Mucosa of rectum (tissue), 2 donors: ENCODE measurements at regions not wholly inside any gene's neighbourhood (a gene's known extent, or its start where the extent isn't known, plus 50 kb on each side); places are given as distances from the start of the nearest gene placed in this dataset.

ENCODE experiments used
- H3K27ac ChIP-seq, 2 donors: one replicate each; pipeline ENCODE4 v1.7.0; 2013; ENCODE audit warnings: inconsistent platforms in 2 of 2, low read depth in 2 of 2, low read length in 2 of 2
- H3K27me3 ChIP-seq, 2 donors: one replicate each; pipeline ENCODE4 v1.7.0; 2013; ENCODE audit warnings: low read length in 2 of 2; ENCODE audit not compliant: control insufficient read depth in 2 of 2, insufficient read depth in 2 of 2
- H3K36me3 ChIP-seq, 2 donors: one replicate each; pipeline ENCODE4 v1.7.0; 2013; ENCODE audit warnings: low read length in 2 of 2; ENCODE audit not compliant: control insufficient read depth in 2 of 2, insufficient read depth in 2 of 2
- H3K4me1 ChIP-seq, 2 donors: one replicate each; pipeline ENCODE4 v1.7.0; 2013; ENCODE audit warnings: low read length in 2 of 2, mild to moderate bottlenecking in 1 of 2; ENCODE audit not compliant: control insufficient read depth in 2 of 2, insufficient read depth in 2 of 2
- H3K4me3 ChIP-seq, 2 donors: one replicate each; pipeline ENCODE4 v1.7.0; 2013; ENCODE audit warnings: low read length in 2 of 2
- H3K9ac ChIP-seq, 2 donors: one replicate each; pipeline ENCODE4 v1.7.0; 2013; ENCODE audit warnings: low read length in 2 of 2, low read depth in 1 of 2, mild to moderate bottlenecking in 1 of 2
- H3K9me3 ChIP-seq, 2 donors: one replicate each; pipeline ENCODE4 v1.7.0; 2013; ENCODE audit warnings: low read length in 2 of 2; ENCODE audit not compliant: control insufficient read depth in 2 of 2
- donor health status: healthy.
- donor health status: Normal muscosa, but diverticular disease.

DNA sequence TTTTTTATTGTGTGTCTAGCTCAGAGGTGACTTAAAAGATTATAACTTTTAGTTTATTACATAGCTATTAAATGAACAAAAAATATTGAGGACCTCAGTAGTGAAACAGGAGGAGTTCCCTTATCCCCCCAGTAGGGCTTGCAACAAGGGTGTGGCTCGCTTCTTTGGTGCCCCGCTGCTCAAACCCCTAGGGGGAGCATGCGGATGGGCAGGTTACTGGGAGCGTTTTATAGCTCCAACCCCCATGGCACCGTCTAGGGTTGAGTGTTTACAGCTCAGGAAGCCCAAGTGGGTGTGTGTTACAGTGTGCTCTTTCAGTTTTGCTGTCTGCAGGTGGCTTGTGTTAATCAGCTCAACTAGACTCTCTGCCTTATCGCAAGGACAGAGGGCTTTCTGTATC, 1513.7 kb downstream of the GRIK2 start:
- Histone ChIP-seq H3K27ac (no peak overlapping the region), H3K4me3 (no peak overlapping the region), H3K9ac (no peak overlapping the region), H3K4me1 (no peaks in the 10 kb centered on the region), H3K9me3 (no peaks in the 10 kb centered on the region), H3K27me3 (no peaks in the 10 kb centered on the region), H3K36me3 (no peaks in the 10 kb centered on the region)

DNA sequence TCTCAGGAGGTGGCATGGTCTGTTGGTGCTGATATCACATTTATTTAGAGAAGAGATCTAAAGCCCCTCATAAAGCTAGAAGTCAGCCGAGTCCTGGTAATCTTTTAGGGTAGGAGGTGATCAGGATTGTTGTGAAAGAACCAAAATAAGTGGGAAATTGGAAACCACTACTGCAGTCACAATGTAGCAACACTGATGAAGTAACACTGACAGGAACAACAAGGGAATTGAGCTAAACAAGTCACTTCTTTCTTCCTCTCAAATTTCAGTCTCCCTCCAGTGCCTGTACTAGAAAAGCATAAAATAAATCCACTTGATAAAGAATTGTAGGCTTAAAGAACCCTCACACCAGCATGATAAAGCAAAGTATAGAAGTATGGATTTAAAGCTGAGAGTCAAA, 1509.0 kb downstream of the GRIK2 start:
- H3K9ac ChIP-seq: no peak overlapping the region
- no peaks in the 10 kb centered on the region for H3K36me3 ChIP-seq
- no peak overlapping the region for H3K4me3 ChIP-seq
- no peaks in the 10 kb centered on the region for H3K27me3 ChIP-seq
- H3K4me1 ChIP-seq: no peaks in the 10 kb centered on the region
- no peak overlapping the region for H3K27ac ChIP-seq
- no peaks in the 10 kb centered on the region for H3K9me3 ChIP-seq

DNA sequence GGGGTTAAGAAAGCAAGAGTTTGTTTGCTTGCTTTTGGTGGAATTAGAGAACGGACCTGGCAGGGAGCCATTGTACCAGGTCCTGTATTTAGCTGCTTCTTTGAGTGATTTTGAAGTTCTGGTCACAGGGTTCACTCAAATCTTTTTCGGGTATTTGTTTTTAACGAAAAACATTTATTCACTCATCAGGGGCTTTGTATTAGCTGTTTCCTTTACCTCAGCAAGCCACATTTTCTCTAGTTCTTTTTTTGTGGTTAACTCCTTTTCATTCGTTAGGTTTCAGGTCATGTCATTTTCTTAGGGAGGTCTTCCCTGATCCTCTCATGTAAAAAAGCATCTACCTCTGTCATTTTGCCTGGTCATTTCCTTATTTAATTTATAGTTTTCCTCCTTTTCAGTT, 1502.2 kb downstream of the GRIK2 start:
- H3K4me1 ChIP-seq: no peaks in the 10 kb centered on the region
- no peak overlapping the region for H3K27ac ChIP-seq
- no peaks in the 10 kb centered on the region for H3K36me3 ChIP-seq
- H3K9me3 ChIP-seq: no peaks in the 10 kb centered on the region
- H3K9ac ChIP-seq: no peak overlapping the region
- H3K4me3 ChIP-seq: no peak overlapping the region
- no peaks in the 10 kb centered on the region for H3K27me3 ChIP-seq

DNA sequence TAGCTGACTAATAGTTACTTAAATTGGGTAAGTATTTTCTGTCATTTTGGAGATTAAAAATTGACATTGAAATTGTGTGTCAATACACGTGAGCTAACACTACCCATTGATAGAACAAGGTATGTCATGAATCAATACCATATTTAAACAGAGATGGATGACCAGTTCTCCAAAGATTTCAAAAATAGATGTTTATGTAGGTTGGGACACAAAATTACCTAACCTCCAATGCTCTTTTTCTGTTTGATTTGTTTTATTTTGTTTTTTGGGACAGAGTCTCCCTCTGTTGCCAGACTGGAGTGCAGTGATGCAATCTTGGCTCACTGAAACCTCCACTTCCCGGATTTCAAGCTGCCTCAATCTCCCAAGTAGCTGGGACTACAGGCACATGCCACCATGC, 1491.7 kb downstream of the GRIK2 start:
- Histone ChIP-seq H3K27me3 (no peaks in the 10 kb centered on the region), H3K9me3 (no peaks in the 10 kb centered on the region), H3K4me1 (no peaks in the 10 kb centered on the region), H3K4me3 (no peak overlapping the region), H3K27ac (no peak overlapping the region), H3K36me3 (no peaks in the 10 kb centered on the region), H3K9ac (no peak overlapping the region)

DNA sequence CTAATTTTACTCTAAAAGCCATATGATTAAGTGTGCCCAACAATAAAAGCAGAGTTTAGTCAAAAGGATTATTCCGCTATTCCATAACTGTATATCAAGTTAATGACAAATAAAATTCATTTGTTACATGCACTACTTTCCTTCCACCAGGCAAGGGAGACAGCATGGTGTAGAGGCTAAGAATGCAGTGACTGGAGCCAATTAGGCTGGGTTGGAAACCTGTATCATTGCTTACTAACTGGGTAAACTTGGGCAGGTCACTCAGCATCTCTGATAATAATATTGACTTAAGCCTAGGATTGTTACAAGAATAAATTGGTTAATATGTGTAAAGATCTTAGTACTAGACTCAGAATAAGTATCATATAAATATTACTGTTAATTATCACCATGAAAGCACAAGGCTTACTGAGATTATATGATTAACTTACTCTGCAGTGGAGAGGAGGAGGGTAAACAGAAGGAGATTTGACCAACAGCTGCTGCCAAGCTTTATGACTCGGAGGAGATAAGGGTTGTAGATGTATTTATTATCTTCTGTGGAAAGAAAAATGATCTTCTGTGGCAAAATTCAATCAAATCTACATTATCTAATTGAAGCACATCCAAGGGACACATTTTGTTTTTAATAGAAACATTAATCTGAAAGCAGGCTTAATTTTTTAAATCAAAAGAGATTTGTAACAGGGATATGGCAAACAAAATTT, 1459.9 kb downstream of the GRIK2 start:
- Histone ChIP-seq H3K4me1 (no peaks in the 10 kb centered on the region), H3K27me3 (no peaks in the 10 kb centered on the region), H3K9ac (no peak overlapping the region), H3K9me3 (no peaks in the 10 kb centered on the region), H3K27ac (no peak overlapping the region), H3K36me3 (no peaks in the 10 kb centered on the region), H3K4me3 (no peak overlapping the region)

DNA sequence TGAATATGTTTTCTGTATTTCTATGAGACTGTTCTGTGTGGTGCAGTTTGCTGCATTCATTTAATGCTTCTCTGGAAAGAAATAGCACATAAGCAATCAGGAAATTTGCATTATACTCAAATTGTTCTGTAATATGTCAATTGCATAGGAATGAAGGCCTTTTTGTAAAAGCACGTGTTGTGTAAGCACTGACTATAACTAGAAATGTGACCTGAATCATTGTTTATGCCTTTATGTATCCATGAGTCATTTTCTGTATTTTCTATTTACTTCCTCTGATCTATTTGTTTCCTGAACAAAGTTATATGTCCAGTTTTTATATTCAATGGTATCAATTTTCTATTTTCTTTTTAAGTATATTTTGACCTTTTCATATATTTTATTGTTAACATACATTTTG, 1455.3 kb downstream of the GRIK2 start:
- no peaks in the 10 kb centered on the region for H3K27me3 ChIP-seq
- H3K9me3 ChIP-seq: no peaks in the 10 kb centered on the region
- no peaks in the 10 kb centered on the region for H3K36me3 ChIP-seq
- H3K4me3 ChIP-seq: no peak overlapping the region
- H3K4me1 ChIP-seq: no peaks in the 10 kb centered on the region
- H3K27ac ChIP-seq: no peak overlapping the region
- no peak overlapping the region for H3K9ac ChIP-seq

DNA sequence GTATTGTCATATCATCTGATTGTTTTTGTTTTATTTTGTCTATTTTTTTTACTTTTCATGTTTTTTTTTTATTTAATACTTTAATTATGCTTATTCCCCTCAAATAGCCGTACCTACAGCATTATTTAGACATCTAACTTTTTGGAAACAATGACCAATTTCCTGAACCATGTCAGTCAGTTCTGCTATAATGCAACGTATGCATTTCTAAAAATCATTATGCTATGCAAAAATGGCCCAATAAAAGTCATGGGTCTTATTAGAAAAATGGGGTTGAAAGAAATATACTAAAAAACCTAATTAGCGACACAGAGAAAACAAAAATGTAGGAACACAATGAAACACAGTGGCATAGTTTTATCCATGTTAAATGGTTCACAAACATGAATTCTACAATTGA, 1454.7 kb downstream of the GRIK2 start:
- no peak overlapping the region for H3K9ac ChIP-seq
- H3K4me3 ChIP-seq: no peak overlapping the region
- no peaks in the 10 kb centered on the region for H3K36me3 ChIP-seq
- no peak overlapping the region for H3K27ac ChIP-seq
- H3K4me1 ChIP-seq: no peaks in the 10 kb centered on the region
- H3K9me3 ChIP-seq: no peaks in the 10 kb centered on the region
- no peaks in the 10 kb centered on the region for H3K27me3 ChIP-seq

DNA sequence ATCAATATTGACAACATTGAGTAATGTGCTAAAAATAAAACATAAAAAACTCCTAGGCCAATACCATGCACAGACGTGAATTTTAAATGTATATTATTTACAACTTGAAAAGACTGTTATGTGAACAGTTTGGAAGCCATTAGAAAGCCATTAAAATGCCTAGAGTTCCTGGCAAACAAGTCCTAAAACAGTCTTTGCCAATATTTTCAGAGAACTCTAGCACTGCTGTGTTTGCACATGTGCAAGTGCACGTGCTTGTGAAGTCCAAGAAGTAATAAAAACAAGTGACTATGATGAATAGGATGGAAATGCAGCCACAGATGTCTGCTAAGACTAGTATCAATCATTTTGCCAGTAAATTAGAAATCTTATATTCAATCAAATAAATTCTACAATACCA, 1447.6 kb downstream of the GRIK2 start:
- Histone ChIP-seq H3K27me3 (no peaks in the 10 kb centered on the region), H3K27ac (no peak overlapping the region), H3K4me1 (no peaks in the 10 kb centered on the region), H3K36me3 (no peaks in the 10 kb centered on the region), H3K4me3 (no peak overlapping the region), H3K9ac (no peak overlapping the region), H3K9me3 (no peaks in the 10 kb centered on the region)

DNA sequence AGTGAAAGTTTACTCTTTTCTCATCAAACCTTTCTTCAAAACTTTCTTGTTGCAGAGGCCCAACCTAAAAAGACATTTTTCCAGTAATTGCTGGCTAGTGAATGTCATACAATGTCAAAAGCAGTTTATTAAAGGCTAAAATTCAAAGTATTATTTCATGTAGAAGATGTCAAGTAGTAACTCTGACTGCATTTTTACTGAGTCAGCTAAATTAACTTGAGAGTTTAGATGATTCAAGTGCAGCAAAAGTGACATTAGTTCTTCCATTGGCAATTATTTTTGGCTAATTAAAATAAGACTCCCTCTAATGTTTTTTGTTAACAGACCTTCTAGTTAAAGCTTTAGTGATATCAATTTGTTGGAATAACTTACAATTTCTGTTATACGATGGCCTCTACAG, 1438.5 kb downstream of the GRIK2 start:
- Histone ChIP-seq H3K27me3 (no peaks in the 10 kb centered on the region), H3K9me3 (no peaks in the 10 kb centered on the region), H3K27ac (no peak overlapping the region), H3K9ac (no peak overlapping the region), H3K36me3 (no peaks in the 10 kb centered on the region), H3K4me3 (no peak overlapping the region), H3K4me1 (no peaks in the 10 kb centered on the region)

DNA sequence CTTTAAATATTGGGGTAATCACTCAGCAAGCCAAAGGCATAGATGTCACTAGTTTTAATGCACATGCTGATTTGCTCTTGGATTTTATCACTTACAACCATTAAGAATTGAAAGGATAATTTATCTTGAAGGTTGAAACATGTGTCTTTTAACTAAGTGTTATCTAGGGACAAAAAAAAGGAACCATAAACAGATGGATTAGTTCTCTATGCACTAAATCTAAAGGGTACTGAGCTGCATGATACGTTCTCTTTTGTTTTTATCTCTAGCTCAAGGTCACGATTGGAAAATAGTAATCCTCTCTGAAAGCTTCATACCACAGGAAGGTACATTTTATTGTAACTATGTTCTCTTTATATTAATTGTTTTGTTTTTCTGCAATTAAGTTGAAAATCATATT, 1426.6 kb downstream of the GRIK2 start:
- H3K9me3 ChIP-seq: no peaks in the 10 kb centered on the region
- no peaks in the 10 kb centered on the region for H3K36me3 ChIP-seq

DNA sequence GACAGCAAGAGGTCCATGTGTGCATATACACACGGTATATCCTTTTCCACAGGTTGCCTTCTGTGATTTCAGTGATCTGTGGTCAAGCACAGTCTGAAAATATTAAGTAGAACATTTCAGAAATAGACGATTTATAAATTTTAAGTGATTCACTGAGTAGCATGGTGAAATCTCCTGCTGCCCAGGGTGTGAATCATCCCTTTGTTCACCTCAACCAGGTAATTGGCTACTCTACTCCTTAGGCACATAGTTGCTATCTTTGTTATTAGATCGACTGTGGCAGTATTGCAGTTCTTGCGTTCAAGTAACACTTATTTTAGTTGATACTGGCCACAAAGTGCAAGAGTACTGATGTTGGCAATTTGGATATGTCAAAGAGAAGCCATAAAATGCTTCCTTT, 1421.7 kb downstream of the GRIK2 start:
- Histone ChIP-seq H3K9me3 (no peaks in the 10 kb centered on the region), H3K4me1 (no peaks in the 10 kb centered on the region), H3K4me3 (no peak overlapping the region)

More for the DNA sequence above, 1426.6 kb downstream of the GRIK2 start:
- Histone ChIP-seq H3K27me3 (no peaks in the 10 kb centered on the region), H3K27ac (no peak overlapping the region), H3K4me3 (no peak overlapping the region), H3K4me1 (no peaks in the 10 kb centered on the region), H3K9ac (no peak overlapping the region)

More for the DNA sequence above, 1421.7 kb downstream of the GRIK2 start:
- Histone ChIP-seq H3K27me3 (no peaks in the 10 kb centered on the region), H3K27ac (no peak overlapping the region), H3K36me3 (no peaks in the 10 kb centered on the region), H3K9ac (no peak overlapping the region)
